ENCODE measurements at regions not wholly inside any gene's neighbourhood (a gene's known extent, or its start where the extent isn't known, plus 50 kb on each side); places are given as distances from the start of the nearest gene placed in this dataset.

DNA sequence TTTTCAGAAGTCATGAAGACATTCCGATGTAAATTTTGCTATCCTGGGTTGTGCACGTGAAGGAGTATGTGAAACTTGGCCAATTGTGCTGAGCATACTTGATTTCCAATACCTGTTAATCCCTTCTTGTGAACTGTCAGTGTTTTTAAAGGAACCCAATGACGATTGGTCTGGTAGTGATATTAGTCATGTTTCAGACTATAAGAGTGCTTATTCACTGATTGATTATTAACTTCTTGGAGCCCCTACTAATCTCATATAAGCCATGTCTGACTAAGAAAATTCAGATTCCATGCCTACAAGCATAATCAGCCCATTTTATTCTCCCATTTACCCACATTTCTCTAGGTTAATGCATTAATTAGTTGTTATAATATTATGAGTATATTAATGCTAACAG is 330.8 kb upstream of the MTNR1B start:
- DNase-seq (no peak), ATAC-seq (ENCODE audit: low read depth) (no peak)
- Mint-ChIP-seq H3K36me3 (ENCODE audit: low read depth) (no peaks in the 10 kb centered on the region), H3K27me3 (no peaks in the 10 kb centered on the region), H3K9me3 (no peaks in the 10 kb centered on the region), H3K27ac (no peak overlapping the region), H3K4me3 (no peak overlapping the region), H3K4me1 (no peaks in the 10 kb centered on the region)
- intact Hi-C loops (cut with micrococcal nuclease), result loop anchor here (10.0 kb wide), 1 partner anchor 54 kb away; no protein-coding TSS in a partner anchor
- TF ChIP-seq, protein P1, sequence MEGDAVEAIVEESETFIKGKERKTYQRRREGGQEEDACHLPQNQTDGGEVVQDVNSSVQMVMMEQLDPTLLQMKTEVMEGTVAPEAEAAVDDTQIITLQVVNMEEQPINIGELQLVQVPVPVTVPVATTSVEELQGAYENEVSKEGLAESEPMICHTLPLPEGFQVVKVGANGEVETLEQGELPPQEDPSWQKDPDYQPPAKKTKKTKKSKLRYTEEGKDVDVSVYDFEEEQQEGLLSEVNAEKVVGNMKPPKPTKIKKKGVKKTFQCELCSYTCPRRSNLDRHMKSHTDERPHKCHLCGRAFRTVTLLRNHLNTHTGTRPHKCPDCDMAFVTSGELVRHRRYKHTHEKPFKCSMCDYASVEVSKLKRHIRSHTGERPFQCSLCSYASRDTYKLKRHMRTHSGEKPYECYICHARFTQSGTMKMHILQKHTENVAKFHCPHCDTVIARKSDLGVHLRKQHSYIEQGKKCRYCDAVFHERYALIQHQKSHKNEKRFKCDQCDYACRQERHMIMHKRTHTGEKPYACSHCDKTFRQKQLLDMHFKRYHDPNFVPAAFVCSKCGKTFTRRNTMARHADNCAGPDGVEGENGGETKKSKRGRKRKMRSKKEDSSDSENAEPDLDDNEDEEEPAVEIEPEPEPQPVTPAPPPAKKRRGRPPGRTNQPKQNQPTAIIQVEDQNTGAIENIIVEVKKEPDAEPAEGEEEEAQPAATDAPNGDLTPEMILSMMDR (IDR thresholded peaks at IDR 0.05), result no peak
- POLR2A ChIA-PET, result no interaction called here
- CTCF ChIA-PET, result no interaction called here

DNA sequence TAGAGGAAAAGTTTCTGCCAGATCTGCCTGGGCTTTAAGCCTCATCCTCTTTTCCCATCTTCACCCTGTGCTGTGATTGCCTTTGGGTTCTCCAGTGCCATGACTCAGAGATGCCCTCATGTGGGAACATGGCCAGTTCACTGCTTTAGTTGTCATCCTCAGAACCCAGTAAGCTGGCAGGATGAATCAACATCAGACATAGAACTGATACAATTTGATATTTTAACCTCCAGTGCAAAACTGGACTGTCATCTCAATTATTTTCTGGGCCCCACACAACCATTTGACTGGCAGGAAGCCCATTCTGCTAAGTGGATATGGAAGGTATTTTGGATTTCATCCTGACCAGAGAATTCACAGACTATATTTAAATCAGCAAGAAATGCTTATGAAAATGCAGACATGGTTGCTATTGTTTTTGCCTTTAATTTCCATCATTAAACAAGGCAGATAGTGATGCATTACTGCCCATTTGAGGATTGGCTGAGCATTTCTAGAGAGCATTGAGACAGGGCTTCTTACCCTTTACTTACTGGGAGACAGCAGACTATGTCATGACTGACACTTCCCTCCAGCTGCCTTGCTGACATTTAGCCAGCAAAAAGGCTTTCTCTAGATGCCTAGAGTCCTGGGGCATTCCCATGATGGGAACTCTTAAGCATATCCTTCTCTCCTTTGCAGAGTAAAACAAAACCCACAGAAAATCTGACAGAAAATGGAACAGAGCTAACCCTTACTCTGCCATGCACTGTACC is 327.1 kb upstream of the MTNR1B start:
- Mint-ChIP-seq H3K9me3 (no peaks in the 10 kb centered on the region), H3K27me3 (no peaks in the 10 kb centered on the region), H3K4me3 (no peak overlapping the region), H3K36me3 (ENCODE audit: low read depth) (no peaks in the 10 kb centered on the region), H3K27ac (no peak overlapping the region), H3K4me1 (no peaks in the 10 kb centered on the region)
- POLR2A ChIA-PET, result no interaction called here
- CTCF ChIA-PET, result no interaction called here
- TF ChIP-seq, protein P1 (IDR thresholded peaks at IDR 0.05), result no peak
- DNase-seq (no peak), ATAC-seq (ENCODE audit: low read depth) (no peak)
- intact Hi-C loops (cut with micrococcal nuclease), result no loop called here

DNA sequence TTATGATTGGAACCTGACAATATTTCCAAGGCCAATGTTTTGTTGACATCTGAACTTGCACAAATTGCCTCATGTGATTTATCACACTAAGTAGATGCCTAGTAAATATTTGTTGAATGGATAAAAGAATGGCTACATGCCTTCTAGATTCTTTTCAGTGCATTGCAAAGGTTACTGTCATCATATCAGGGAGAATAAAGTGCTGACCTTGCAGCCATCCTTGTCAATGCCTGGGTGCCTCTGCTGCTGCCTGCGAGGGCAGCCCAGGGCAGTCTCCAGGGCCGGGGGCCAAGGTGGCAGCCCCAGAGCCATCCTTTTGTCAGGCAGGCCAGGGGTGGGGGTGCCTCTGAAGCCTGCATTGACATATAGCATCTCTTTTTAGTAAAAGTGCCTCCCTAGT is 325.6 kb upstream of the MTNR1B start:
- no peak overlapping the region for H3K4me3 Mint-ChIP-seq
- H3K4me1 Mint-ChIP-seq, result no peaks in the 10 kb centered on the region
- ATAC-seq (ENCODE audit: low read depth) (no peak), DNase-seq (no peak)
- no peaks in the 10 kb centered on the region for H3K36me3 Mint-ChIP-seq (ENCODE audit: low read depth)
- no peak overlapping the region for H3K27ac Mint-ChIP-seq
- H3K27me3 Mint-ChIP-seq, result no peaks in the 10 kb centered on the region
- intact Hi-C loops (cut with micrococcal nuclease), result no loop called here
- TF ChIP-seq, protein P1 (IDR thresholded peaks at IDR 0.05), result no peak
- ChIA-PET CTCF (no interaction called here), POLR2A (no interaction called here)
- H3K9me3 Mint-ChIP-seq, result no peaks in the 10 kb centered on the region

DNA sequence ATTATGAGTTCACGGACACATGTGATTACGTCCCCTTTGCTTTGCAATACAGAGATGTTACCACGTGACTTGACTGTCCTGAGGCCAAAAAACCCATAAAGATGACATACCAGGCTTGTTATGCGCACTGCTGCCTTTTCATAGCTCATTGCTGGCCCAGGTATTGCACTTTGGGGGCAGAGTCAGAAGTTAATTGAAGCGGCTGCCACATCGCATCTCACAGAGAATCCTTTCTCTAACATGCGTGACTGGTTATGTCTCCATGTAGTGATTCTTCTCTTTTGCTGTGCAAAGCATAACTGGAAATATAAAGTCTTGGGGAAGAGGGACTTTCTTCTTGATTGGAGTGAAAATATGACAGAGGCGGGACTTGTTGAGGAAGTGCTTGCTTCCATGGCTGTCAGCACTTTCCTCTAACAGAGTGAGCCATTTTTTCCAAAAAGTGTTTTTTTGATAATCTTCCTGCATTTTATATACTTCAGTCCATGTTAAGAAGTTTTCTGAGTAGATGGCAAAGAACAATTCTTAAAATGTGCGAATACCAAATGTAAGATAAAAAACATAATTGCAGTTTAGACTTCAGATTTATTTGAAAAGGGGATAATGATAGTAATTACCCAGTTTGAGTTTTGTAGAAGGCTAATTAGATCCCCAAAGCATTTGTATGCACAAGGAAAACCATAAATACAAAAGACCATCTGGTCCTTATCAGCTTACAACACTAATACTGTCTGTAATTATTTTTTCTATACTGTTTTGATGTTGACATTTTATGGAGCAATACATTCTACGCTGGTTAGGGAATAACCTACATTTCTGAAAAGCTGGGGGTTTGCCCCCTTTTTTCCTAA is 324.6 kb upstream of the MTNR1B start:
- no peaks in the 10 kb centered on the region for H3K36me3 Mint-ChIP-seq (ENCODE audit: low read depth)
- DNase-seq, result no peak
- H3K9me3 Mint-ChIP-seq, result no peaks in the 10 kb centered on the region
- ChIA-PET POLR2A (no interaction called here), CTCF (no interaction called here)
- H3K4me3 Mint-ChIP-seq, result no peak overlapping the region
- no peak overlapping the region for H3K27ac Mint-ChIP-seq
- TF ChIP-seq, protein P1 (IDR thresholded peaks at IDR 0.05), result no peak
- intact Hi-C loops (cut with micrococcal nuclease), result no loop called here
- no peak for ATAC-seq (ENCODE audit: low read depth)
- no peaks in the 10 kb centered on the region for H3K27me3 Mint-ChIP-seq
- no peaks in the 10 kb centered on the region for H3K4me1 Mint-ChIP-seq

DNA sequence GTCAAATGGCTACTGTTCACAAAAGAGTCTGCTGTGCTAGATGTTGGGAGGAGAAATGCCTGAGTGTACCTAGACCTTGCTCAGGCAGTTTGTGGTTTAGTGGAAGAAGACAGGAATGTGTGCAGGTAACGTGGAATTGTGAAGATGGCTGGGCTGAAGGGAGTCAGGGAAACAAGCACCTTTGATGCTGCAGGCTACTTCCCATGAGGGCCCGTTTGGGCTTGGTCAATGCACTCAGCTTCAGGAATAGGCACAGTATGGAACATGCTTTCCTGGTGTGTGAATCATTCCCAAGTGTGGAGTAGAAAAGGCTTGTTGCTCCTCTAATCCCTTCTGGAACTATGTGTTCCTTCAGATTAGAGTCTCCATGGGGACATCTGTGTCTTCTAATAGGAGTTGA is 318.3 kb upstream of the MTNR1B start:
- no peaks in the 10 kb centered on the region for H3K4me1 Mint-ChIP-seq
- no peaks in the 10 kb centered on the region for H3K36me3 Mint-ChIP-seq (ENCODE audit: low read depth)
- no peaks in the 10 kb centered on the region for H3K9me3 Mint-ChIP-seq

More for the DNA sequence above, 318.3 kb upstream of the MTNR1B start:
- TF ChIP-seq, protein P1 (IDR thresholded peaks at IDR 0.05), result no peak
- intact Hi-C loops (cut with micrococcal nuclease), result no loop called here
- no peak for ATAC-seq (ENCODE audit: low read depth)
- H3K27ac Mint-ChIP-seq, result no peak overlapping the region
- H3K4me3 Mint-ChIP-seq, result no peak overlapping the region
- CTCF ChIA-PET, result no interaction called here
- POLR2A ChIA-PET, result no interaction called here
- H3K27me3 Mint-ChIP-seq, result no peaks in the 10 kb centered on the region
- no peak for DNase-seq

All from activated B cell treated with CpG ODN at 0.5 μM for 24 hours (primary cell).